WTC11 (cell line): ENCODE measurements at regions not wholly inside any gene's neighbourhood (a gene's known extent, or its start where the extent isn't known, plus 50 kb on each side); places are given as distances from the start of the nearest gene placed in this dataset.

Experiments used
- ATF1 ChIP-seq: sonication (generic); formaldehyde crosslinking; IDR thresholded peaks from 2 replicates; pipeline ENCODE4 v1.8.1; 2023; ENCODE audit warnings: mild to moderate bottlenecking, moderate library complexity, missing genetic modification reagents
- CTCF ChIP-seq: fragments of 200-600 bp; IDR thresholded peaks from 2 replicates; pipeline ENCODE4 v1.8.0; 2022; ENCODE audit warnings: antibody characterized with exemption
- E2F5 ChIP-seq: sonication (generic); formaldehyde crosslinking; IDR thresholded peaks from 2 replicates; pipeline ENCODE4 v1.8.1; 2022; ENCODE audit warnings: mild to moderate bottlenecking, moderate library complexity, missing genetic modification reagents
- KAT7 ChIP-seq: sonication (generic); formaldehyde crosslinking; IDR thresholded peaks from 2 replicates; pipeline ENCODE4 v1.8.1; 2023; ENCODE audit warnings: missing genetic modification reagents, mild to moderate bottlenecking, borderline replicate concordance
- SP1 ChIP-seq: sonication (generic); formaldehyde crosslinking; conservative IDR thresholded peaks from 2 replicates; pipeline ENCODE4 v1.8.1; 2022; ENCODE audit warnings: missing genetic modification reagents
- TCF7 ChIP-seq: sonication (generic); formaldehyde crosslinking; IDR thresholded peaks from 2 replicates; pipeline ENCODE4 v1.8.0; 2022; ENCODE audit warnings: mild to moderate bottlenecking, low read depth, missing genetic modification reagents, moderate library complexity
- ZBTB21 ChIP-seq: sonication (generic); formaldehyde crosslinking; IDR thresholded peaks from 2 replicates; pipeline ENCODE4 v1.8.1; 2023; ENCODE audit warnings: mild to moderate bottlenecking, missing genetic modification reagents, borderline replicate concordance
- ZNF138 ChIP-seq: sonication (generic); formaldehyde crosslinking; conservative IDR thresholded peaks from 2 replicates; pipeline ENCODE4 v1.8.1; 2022; ENCODE audit warnings: mild to moderate bottlenecking, moderate library complexity, missing genetic modification reagents

- TF ChIP-seq CTCF: no peak
- TF ChIP-seq TCF7 (CRISPR knock-in tag): no peak
- TF ChIP-seq ATF1 (CRISPR knock-in tag): no peak
- TF ChIP-seq SP1 (CRISPR knock-in tag): no peak
- no peak for TF ChIP-seq ZBTB21 (CRISPR knock-in tag)
- TF ChIP-seq KAT7: no peak
- no peak for TF ChIP-seq E2F5 (CRISPR knock-in tag)
- TF ChIP-seq ZNF138 (CRISPR knock-in tag): no peak
These were observed 85.2 kb upstream of the MAX start for GRCh38 chr14:65187421-65188049.
